ENCODE measurements at regions not wholly inside any gene's neighbourhood (a gene's known extent, or its start where the extent isn't known, plus 50 kb on each side); places are given as distances from the start of the nearest gene placed in this dataset.

DNA sequence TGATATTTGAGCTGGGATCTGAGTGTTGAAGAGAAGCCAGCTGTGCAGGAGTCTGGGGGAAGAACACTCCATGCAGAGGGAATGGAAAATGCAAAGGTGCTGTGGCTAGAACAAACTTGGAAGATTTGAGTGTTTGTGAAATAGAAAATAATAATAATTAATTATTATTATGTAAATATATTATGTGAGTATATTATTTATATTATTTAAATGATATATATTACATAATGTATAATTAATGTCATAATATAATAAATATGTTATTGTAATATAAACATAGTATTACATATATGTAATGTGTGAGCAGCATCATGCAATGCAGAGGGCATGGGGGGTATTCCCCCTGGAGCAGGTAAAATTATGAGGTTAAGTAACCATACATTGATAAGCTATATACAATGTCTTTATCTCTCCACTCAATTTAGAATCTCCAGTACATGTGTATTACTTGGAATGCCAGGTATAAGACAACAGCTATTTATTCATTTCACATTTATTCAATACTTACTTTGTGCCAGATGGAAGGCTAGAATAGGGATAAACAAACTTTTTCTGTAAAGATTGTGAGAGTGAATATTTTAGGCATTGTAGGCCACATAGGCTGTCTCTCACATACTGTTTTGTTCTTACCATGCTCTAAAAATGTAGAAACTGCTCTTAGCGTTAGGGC lies 218.6 kb downstream of the MTHFS start:
- no peak overlapping the region for H2AK5ac ChIP-seq (ENCODE audit: insufficient read length, low read length)
- TF ChIP-seq, protein P1, sequence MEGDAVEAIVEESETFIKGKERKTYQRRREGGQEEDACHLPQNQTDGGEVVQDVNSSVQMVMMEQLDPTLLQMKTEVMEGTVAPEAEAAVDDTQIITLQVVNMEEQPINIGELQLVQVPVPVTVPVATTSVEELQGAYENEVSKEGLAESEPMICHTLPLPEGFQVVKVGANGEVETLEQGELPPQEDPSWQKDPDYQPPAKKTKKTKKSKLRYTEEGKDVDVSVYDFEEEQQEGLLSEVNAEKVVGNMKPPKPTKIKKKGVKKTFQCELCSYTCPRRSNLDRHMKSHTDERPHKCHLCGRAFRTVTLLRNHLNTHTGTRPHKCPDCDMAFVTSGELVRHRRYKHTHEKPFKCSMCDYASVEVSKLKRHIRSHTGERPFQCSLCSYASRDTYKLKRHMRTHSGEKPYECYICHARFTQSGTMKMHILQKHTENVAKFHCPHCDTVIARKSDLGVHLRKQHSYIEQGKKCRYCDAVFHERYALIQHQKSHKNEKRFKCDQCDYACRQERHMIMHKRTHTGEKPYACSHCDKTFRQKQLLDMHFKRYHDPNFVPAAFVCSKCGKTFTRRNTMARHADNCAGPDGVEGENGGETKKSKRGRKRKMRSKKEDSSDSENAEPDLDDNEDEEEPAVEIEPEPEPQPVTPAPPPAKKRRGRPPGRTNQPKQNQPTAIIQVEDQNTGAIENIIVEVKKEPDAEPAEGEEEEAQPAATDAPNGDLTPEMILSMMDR (conservative IDR thresholded peaks at IDR 0.05) = no peak
- H3K4me3 Mint-ChIP-seq = no peak overlapping the region

More for the DNA sequence above, 218.6 kb downstream of the MTHFS start:
- H3K27ac ChIP-seq (ENCODE audit: insufficient read length, low read depth, low read length) = no peak overlapping the region
- no peak overlapping the region for H4K5ac ChIP-seq (ENCODE audit: insufficient read length, low read depth, low read length)
- H2AFZ ChIP-seq (ENCODE audit: low read length) = no peak overlapping the region
- Mint-ChIP-seq H3K4me1 (peaks cover 47 to 57% of the 10 kb centered on the region in 2 experiments), H3K27me3 (ENCODE audit: low read depth) (peaks cover 8% of the 10 kb centered on the region; the same call in 1 of the 2 replicates), H3K36me3 (ENCODE audit: insufficient read depth in 1 of 3, low read depth in 3 of 3) (peaks cover 0 to 3% (median 0%) of the 10 kb centered on the region in 3 experiments; a peak in 3 of 7 replicates), H3K27ac (no peak overlapping the region; a peak in 1 of 7 replicates), H3K9me3 (peaks cover 0 to 3% of the 10 kb centered on the region in 2 experiments; a peak in 1 of 5 replicates)
- H3K14ac ChIP-seq (ENCODE audit: insufficient read depth, low read length) = no peak overlapping the region
- DNase-seq = no peak
- no peak overlapping the region for H4K91ac ChIP-seq (ENCODE audit: insufficient read length, low read depth, low read length)
- no peak overlapping the region for H3K23ac ChIP-seq (ENCODE audit: insufficient read length, low read depth, low read length)
- no peak overlapping the region for H2BK15ac ChIP-seq (ENCODE audit: low read depth, low read length)
- H3K27me3 ChIP-seq (ENCODE audit: insufficient read depth, low read length) = no peaks in the 10 kb centered on the region
- peaks cover 5% of the 10 kb centered on the region; the same call in 1 of the 2 replicates for H3K4me1 ChIP-seq (ENCODE audit: insufficient read depth, low read length)
- no peak overlapping the region for H3K56ac ChIP-seq (ENCODE audit: insufficient read length, low read depth, low read length)
- H4K8ac ChIP-seq (replicated peaks; ENCODE audit: insufficient read length, low read depth, low read length) = no peak overlapping the region
- no peak overlapping the region for H3K4me2 ChIP-seq (ENCODE audit: insufficient read depth, insufficient read length, low read length)
- H3K18ac ChIP-seq (ENCODE audit: insufficient read length, low read depth, low read length) = no peak overlapping the region
- no peak overlapping the region for H2BK20ac ChIP-seq (ENCODE audit: low read depth, low read length, poor library complexity, severe bottlenecking)
- no peaks in the 10 kb centered on the region for H3K79me1 ChIP-seq (ENCODE audit: insufficient read depth, low read depth, low read length, poor library complexity, severe bottlenecking)
- no peaks in the 10 kb centered on the region for H3K23me2 ChIP-seq (ENCODE audit: insufficient read length, low read depth, low read length, poor library complexity, severe bottlenecking)
- no peak overlapping the region for H3T11ph ChIP-seq (ENCODE audit: low read length)
- H3K9me3 ChIP-seq (ENCODE audit: control insufficient read depth, low read depth, low read length) = no peaks in the 10 kb centered on the region
- H2BK120ac ChIP-seq (ENCODE audit: low read depth, low read length, poor library complexity, severe bottlenecking) = no peak overlapping the region
- H3K4ac ChIP-seq (ENCODE audit: low read depth, low read length) = no peak overlapping the region
- no CpG with 5 or more reads among the region's 1 CpG for WGBS (ENCODE audit: extremely low coverage, insufficient read length, low lambda C conversion rate)
- no peaks in the 10 kb centered on the region for H3K79me2 ChIP-seq (ENCODE audit: insufficient read depth, low read length)
- H3K9ac ChIP-seq (ENCODE audit: extremely low read depth, insufficient read length, low read length) = no peak overlapping the region
- H2BK5ac ChIP-seq (ENCODE audit: insufficient read length, low read length) = no peak overlapping the region
- no peak overlapping the region for H2BK12ac ChIP-seq (ENCODE audit: insufficient read length, low read depth, low read length)
- H4K20me1 ChIP-seq (ENCODE audit: control insufficient read depth, insufficient read depth, insufficient read length) = no peaks in the 10 kb centered on the region
